CD4-positive, alpha-beta T cell (primary cell): ENCODE measurements at regions not wholly inside any gene's neighbourhood (a gene's known extent, or its start where the extent isn't known, plus 50 kb on each side); places are given as distances from the start of the nearest gene placed in this dataset.

Source experiments
- ATAC-seq: fragments of 200-7000 bp; cut with Tn5 transposase; one replicate; pipeline ENCODE4 v1.10.0; 2022; ENCODE audit warnings: mild to moderate bottlenecking; ENCODE audit not compliant: poor library complexity
- CTCF ChIA-PET: fragments of 350-600 bp; sonication (Branson Sonifier 250); formaldehyde crosslinking; loops from one replicate; lab custom pipeline; 2021; ENCODE audit warnings: antibody characterized with exemption, inconsistent platforms; lab: Charles Lee
- POLR2A ChIA-PET: fragments of 350-600 bp; sonication (Branson Sonifier 250); formaldehyde crosslinking; loops from one replicate; lab custom pipeline; 2021; ENCODE audit warnings: antibody characterized with exemption, inconsistent platforms; lab: Charles Lee
- DNase-seq, 14 experiments: peaks; one replicate each; pipeline ENCODE4 v3.0.0-alpha.2; 2013 to 2020; ENCODE audit warnings: mixed read lengths in 2 of 14
- H3K27ac ChIP-seq, 2 donors: one replicate each; pipeline versions ENCODE4 v1.5.1 to v1.7.0; 2013; ENCODE audit warnings: low read length in 2 of 2, low read depth in 1 of 2, mild to moderate bottlenecking in 1 of 2
- H3K27me3 ChIP-seq, 2 experiments: 1 replicate in 1 of 2; 2 replicates in 1 of 2; pipeline versions ENCODE4 v1.6.1 to v1.7.0; 2013; ENCODE audit warnings: low read length in 2 of 2, control low read depth in 1 of 2, mild to moderate bottlenecking in 1 of 2, moderate library complexity in 1 of 2; ENCODE audit not compliant: insufficient read depth in 2 of 2, control insufficient read depth in 1 of 2
- H3K36me3 ChIP-seq: one replicate; pipeline ENCODE4 v1.6.1; 2013; ENCODE audit warnings: low read length, control low read depth; ENCODE audit not compliant: insufficient read depth
- H3K4me1 ChIP-seq: one replicate; pipeline ENCODE4 v1.6.1; 2013; ENCODE audit warnings: low read length, control low read depth; ENCODE audit not compliant: insufficient read depth
- H3K4me3 ChIP-seq: one replicate; pipeline ENCODE4 v1.5.1; 2013; ENCODE audit warnings: mild to moderate bottlenecking, low read length, moderate library complexity
- H3K9me3 ChIP-seq, 2 experiments: 1 replicate in 1 of 2; 2 replicates in 1 of 2; pipeline versions ENCODE4 v1.6.1 to v1.7.0; 2013; ENCODE audit warnings: low read length in 2 of 2, mild to moderate bottlenecking in 2 of 2, control low read depth in 1 of 2, moderate library complexity in 1 of 2; ENCODE audit not compliant: control insufficient read depth in 1 of 2, insufficient read depth in 1 of 2
- H3K27ac Mint-ChIP-seq: one replicate; pipeline ENCODE4 v1.8.0; 2020; ENCODE audit warnings: mixed read lengths
- H3K27me3 Mint-ChIP-seq: one replicate; pipeline ENCODE4 v1.8.0; 2021; ENCODE audit warnings: mixed read lengths
- H3K36me3 Mint-ChIP-seq: one replicate; pipeline ENCODE4 v1.8.0; 2021; ENCODE audit warnings: low read depth, mixed read lengths
- H3K4me1 Mint-ChIP-seq: one replicate; pipeline ENCODE4 v1.8.0; 2021; ENCODE audit warnings: low read depth, mixed read lengths
- H3K4me3 Mint-ChIP-seq: one replicate; pipeline ENCODE4 v1.8.0; 2020; ENCODE audit warnings: mild to moderate bottlenecking, mixed read lengths
- H3K9me3 Mint-ChIP-seq: one replicate; pipeline ENCODE4 v1.8.0; 2020; ENCODE audit warnings: mixed read lengths
- CTCF ChIP-seq: fragments of 200-600 bp; IDR thresholded peaks from one replicate; pipeline ENCODE4 v1.8.0; 2022; ENCODE audit warnings: antibody characterized with exemption, mild to moderate bottlenecking
- intact Hi-C, 2 experiments: fragments of 100-400 bp; cut with DNase I in 1 of 2; cut with micrococcal nuclease in 1 of 2; formaldehyde crosslinking; loops; one replicate each; pipeline versions ENCODE4 v1.15.1 to v1.9.0; 2023 to 2025; cut with DNase I, micrococcal nuclease

GRCh38 chr10:94108200-94108599, 114.5 kb downstream of the PLCE1 start:
- CTCF ChIA-PET: no interaction called here

GRCh38 chr10:94111367-94111766, 117.6 kb downstream of the PLCE1 start:
- Mint-ChIP-seq H3K4me3 (no peak overlapping the region), H3K4me1 (no peaks in the 10 kb centered on the region), H3K27ac (no peak overlapping the region), H3K9me3 (peaks cover 2% of the 10 kb centered on the region), H3K27me3 (peaks cover 12% of the 10 kb centered on the region), H3K36me3 (no peaks in the 10 kb centered on the region)
- DNase-seq: no peak
- ChIA-PET POLR2A (no interaction called here), CTCF (no interaction called here)
- Histone ChIP-seq H3K27me3 (no peaks in the 10 kb centered on the region), H3K27ac (no peak overlapping the region), H3K4me1 (no peaks in the 10 kb centered on the region), H3K36me3 (no peaks in the 10 kb centered on the region), H3K9me3 (no peaks in the 10 kb centered on the region), H3K4me3 (no peak overlapping the region)
- TF ChIP-seq CTCF: no peak
- intact Hi-C loops: no loop called here
- ATAC-seq: no peak

More at GRCh38 chr10:94108200-94108599, 114.5 kb downstream of the PLCE1 start:
- Mint-ChIP-seq H3K27ac (no peak overlapping the region), H3K36me3 (no peaks in the 10 kb centered on the region), H3K4me1 (no peaks in the 10 kb centered on the region), H3K9me3 (no peaks in the 10 kb centered on the region), H3K4me3 (no peak overlapping the region), H3K27me3 (peaks cover 12% of the 10 kb centered on the region)
- intact Hi-C loops: no loop called here
- no peak for ATAC-seq
- H3K36me3 ChIP-seq: no peaks in the 10 kb centered on the region
- POLR2A ChIA-PET: no interaction called here
- no peak for TF ChIP-seq CTCF
- no peaks in the 10 kb centered on the region for H3K9me3 ChIP-seq
- no peaks in the 10 kb centered on the region for H3K27me3 ChIP-seq
- no peak overlapping the region for H3K4me3 ChIP-seq
- no peak overlapping the region for H3K27ac ChIP-seq
- H3K4me1 ChIP-seq: no peaks in the 10 kb centered on the region
- no peak for DNase-seq

DNA sequence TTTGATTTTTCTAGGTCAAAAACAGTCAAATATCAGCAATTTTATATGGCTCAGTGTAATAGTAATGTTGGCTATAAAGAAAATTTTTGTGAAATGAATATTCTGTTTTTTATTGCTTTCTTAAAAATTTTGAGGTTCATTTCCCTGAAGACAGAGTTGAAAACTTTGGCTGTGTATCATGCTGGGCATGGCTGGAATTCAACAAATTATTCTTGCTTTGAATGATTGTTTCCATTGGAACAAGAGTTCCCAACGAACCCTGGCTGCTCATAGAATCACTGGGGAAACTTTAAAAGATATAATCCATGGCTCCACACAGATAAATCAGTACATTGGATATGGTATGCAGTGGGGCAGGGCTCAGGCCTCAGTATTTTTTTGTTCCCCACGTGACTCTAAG, 118.6 kb downstream of the PLCE1 start:
- H3K4me3 Mint-ChIP-seq: no peak overlapping the region
- no peaks in the 10 kb centered on the region for H3K9me3 ChIP-seq
- no peaks in the 10 kb centered on the region for H3K4me1 ChIP-seq
- TF ChIP-seq CTCF: no peak
- intact Hi-C loops: no loop called here
- H3K4me3 ChIP-seq: no peak overlapping the region
- H3K27ac Mint-ChIP-seq: no peak overlapping the region
- POLR2A ChIA-PET: no interaction called here
- no peaks in the 10 kb centered on the region for H3K27me3 ChIP-seq
- no peak overlapping the region for H3K27ac ChIP-seq
- no peaks in the 10 kb centered on the region for H3K4me1 Mint-ChIP-seq
- DNase-seq (no peak), ATAC-seq (no peak)
- no peaks in the 10 kb centered on the region for H3K36me3 ChIP-seq
- peaks cover 9% of the 10 kb centered on the region for H3K27me3 Mint-ChIP-seq
- peaks cover 2% of the 10 kb centered on the region for H3K9me3 Mint-ChIP-seq
- CTCF ChIA-PET: no interaction called here
- H3K36me3 Mint-ChIP-seq: no peaks in the 10 kb centered on the region
